ENCODE measurements at regions not wholly inside any gene's neighbourhood (a gene's known extent, or its start where the extent isn't known, plus 50 kb on each side); places are given as distances from the start of the nearest gene placed in this dataset.

GRCh38 chr1:199724049-199724448, 303.5 kb upstream of the NR5A2 start:
- no peak for TF ChIP-seq CTCF (conservative IDR thresholded peaks at IDR 0.05)

GRCh38 chr1:199725002-199725565, 302.4 kb upstream of the NR5A2 start:
- TF ChIP-seq CTCF (conservative IDR thresholded peaks at IDR 0.05) = no peak

More at GRCh38 chr1:199724049-199724448, 303.5 kb upstream of the NR5A2 start:
- H3K27ac ChIP-seq = no peak overlapping the region

GRCh38 chr1:199727682-199728081, 299.8 kb upstream of the NR5A2 start:
- TF ChIP-seq CTCF (conservative IDR thresholded peaks at IDR 0.05) = no peak
- H3K27ac ChIP-seq = no peak overlapping the region

More at GRCh38 chr1:199725002-199725565, 302.4 kb upstream of the NR5A2 start:
- no peak overlapping the region for H3K27ac ChIP-seq

- TF ChIP-seq CTCF (conservative IDR thresholded peaks at IDR 0.05) = no peak
- no peak overlapping the region for H3K27ac ChIP-seq
These were observed 299.2 kb upstream of the NR5A2 start for GRCh38 chr1:199728345-199728744.

- no peak for TF ChIP-seq CTCF (conservative IDR thresholded peaks at IDR 0.05)
- H3K27ac ChIP-seq = no peak overlapping the region
These were observed 294.4 kb upstream of the NR5A2 start for GRCh38 chr1:199733125-199733524.

GRCh38 chr1:199734186-199734585, 293.3 kb upstream of the NR5A2 start:
- no peak for TF ChIP-seq CTCF (conservative IDR thresholded peaks at IDR 0.05)
- H3K27ac ChIP-seq = no peak overlapping the region

- H3K27ac ChIP-seq = no peak overlapping the region
- no peak for TF ChIP-seq CTCF (conservative IDR thresholded peaks at IDR 0.05)
These were observed 291.9 kb upstream of the NR5A2 start for GRCh38 chr1:199735660-199736059.

All from VCaP (cell line).